GM13976 (cell line): ENCODE measurements at regions not wholly inside any gene's neighbourhood (a gene's known extent, or its start where the extent isn't known, plus 50 kb on each side); places are given as distances from the start of the nearest gene placed in this dataset.
A peak's percentile ranks its signal among the peaks of the same experiment; 100 is the strongest.

ENCODE experiments used
- DNase-seq: peaks from one replicate; pipeline ENCODE4 v3.0.0; 2012; ENCODE audit warnings: low spot score
- CTCF ChIP-seq: IDR thresholded peaks from 2 replicates; pipeline ENCODE4 v1.5.1; 2012; ENCODE audit warnings: borderline replicate concordance, mild to moderate bottlenecking; ENCODE audit not compliant: insufficient read depth; ENCODE audit errors: extremely low read depth, missing control alignments, control extremely low read depth
- in situ Hi-C: fragments of 300-500 bp; cut with MboI; formaldehyde crosslinking; loops from one replicate; pipeline ENCODE4 v1.12.0; 2022; ENCODE audit warnings: low sequenced_read_pairs, mixed read lengths, inconsistent platforms; ENCODE audit not compliant: unreplicated experiment

DNA sequence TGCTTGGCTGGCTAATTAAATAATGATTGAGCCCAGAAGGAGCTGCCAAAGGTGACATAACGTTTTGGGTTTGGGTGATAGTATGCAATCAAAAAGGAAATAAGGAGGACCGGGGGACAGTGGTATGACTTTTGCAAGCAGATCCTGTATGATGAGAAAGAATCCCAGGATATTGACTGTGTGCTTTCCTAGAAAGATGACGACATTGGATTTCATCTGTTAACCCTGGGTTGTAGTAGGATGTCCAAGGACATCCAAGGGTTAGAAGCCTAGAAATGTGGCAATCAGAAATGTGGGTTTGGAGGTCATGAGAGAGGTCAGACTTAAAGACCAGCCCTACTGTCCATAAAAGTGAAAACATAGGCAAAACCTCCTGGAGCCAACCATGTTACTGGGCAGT is 50.3 kb upstream of the HMHB1 start:
- in situ Hi-C loops, result no loop called here
- no peak for DNase-seq
- TF ChIP-seq CTCF, result no peak

- TF ChIP-seq CTCF, result no peak
- no peak for DNase-seq
- in situ Hi-C loops, result no loop called here
These were observed 51.2 kb upstream of the HMHB1 start for GRCh38 chr5:143760755-143761154.

DNA sequence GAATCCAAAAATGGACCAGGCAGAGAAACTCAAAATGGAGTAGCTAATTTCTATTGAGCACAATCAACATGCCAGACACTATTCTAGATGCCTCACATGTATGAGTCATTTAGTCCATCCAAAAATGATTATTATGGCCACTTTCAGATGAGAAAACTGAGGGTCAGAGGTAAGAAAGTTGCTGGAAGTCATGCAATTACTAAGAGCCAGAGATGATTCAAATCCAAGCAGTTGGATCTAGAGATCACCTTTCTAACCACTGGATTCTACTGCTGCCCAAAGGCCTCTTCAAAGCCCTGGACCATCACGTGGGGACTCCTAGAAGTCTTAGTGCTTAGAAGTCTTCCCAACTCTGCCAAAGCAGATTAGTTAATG is 51.8 kb upstream of the HMHB1 start:
- no peak for DNase-seq
- TF ChIP-seq CTCF, result no peak
- in situ Hi-C loops, result no loop called here

DNA sequence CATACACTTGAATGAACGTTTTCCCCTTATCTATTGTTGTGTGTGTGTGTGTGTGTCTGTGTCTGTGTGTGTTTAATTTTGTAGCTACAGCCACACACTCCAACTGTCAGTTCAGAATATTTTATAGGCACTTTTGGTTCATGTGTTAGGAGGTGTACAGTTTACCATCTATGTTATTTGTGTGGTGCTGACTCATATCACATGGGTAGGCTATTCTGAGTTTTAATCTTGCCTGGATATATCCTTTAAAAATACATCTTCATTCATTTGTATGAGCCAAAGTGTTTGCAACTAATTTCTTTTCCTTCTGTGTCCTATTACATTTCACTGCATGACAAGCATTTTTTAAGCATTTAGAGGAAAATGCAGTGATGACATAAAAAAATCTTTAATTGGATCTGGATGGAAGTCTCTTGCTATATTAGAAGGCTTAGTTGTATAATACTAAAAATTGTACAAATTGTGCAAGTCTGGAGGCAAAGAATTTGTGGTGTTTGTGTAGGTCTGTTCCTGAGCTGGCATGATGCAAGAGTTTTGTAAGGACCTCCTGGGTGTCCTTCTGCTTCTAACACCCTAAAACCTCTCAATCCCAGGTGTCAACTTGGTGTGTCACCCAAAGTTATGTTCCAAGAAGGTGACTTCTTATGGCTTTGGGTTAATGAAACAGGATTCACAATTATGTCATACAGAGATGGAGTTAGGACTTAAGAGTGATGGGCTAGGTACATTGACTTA is 52.4 kb upstream of the HMHB1 start:
- no peak for TF ChIP-seq CTCF
- in situ Hi-C loops, result no loop called here
- no peak for DNase-seq

DNA sequence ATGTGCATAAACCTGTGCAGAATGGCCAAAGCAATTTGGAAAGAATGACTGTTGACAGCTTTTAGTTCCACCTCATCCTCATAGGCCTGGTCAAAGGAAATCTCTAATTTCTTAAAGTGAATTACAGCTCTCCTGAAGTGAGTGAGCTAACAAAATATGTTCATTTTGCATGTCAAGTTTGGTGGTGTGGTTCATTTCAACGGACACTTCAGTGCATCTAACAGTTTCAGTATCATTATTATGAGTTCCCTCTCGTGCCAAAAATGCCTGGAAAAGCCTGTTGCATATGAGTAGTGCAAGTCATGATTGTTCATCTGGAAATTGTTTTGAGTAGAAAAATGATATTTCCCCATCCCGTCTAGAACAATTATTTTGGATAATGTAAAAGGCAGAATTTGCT is 53.2 kb upstream of the HMHB1 start:
- in situ Hi-C loops, result no loop called here
- no peak for TF ChIP-seq CTCF
- DNase-seq, result peak; percentile 28

DNA sequence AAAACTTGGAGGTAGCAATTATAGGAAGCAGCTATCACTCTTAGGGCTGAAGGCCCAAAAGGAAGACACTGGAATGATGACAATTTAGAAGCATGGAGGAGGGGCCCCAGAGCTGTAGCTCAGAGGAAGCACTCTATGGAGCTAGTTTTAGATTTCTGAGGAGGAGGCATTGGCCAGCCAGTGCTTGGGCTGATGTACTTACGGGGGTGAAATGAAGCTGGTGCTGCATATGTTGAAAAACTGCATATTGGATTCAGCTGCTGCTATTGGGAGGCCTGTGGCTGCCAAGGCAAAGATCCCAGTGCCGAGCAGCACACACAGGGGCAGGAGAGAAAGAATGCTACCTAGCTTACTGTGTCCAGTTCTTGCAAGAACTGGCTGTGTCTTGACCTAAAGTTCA is 53.9 kb upstream of the HMHB1 start:
- in situ Hi-C loops, result no loop called here
- TF ChIP-seq CTCF, result no peak
- no peak for DNase-seq
